GM23338 (cell line): ENCODE measurements at regions not wholly inside any gene's neighbourhood (a gene's known extent, or its start where the extent isn't known, plus 50 kb on each side); places are given as distances from the start of the nearest gene placed in this dataset.
A peak's percentile ranks its signal among the peaks of the same experiment; 100 is the strongest.

Experiments used
- ATAC-seq: fragments of 200-7000 bp; cut with Tn5 transposase; 3 replicates; pipeline ENCODE4 v1.9.1; 2020
- DNase-seq: peaks from one replicate; pipeline ENCODE4 v3.0.0-alpha.2; 2015; ENCODE audit warnings: low spot score
- H2AFZ ChIP-seq: fragments of 200-600 bp; sonication (generic); 2 replicates; pipeline ENCODE4 v1.8.0; 2016; ENCODE audit warnings: antibody characterized with exemption, mild to moderate bottlenecking, moderate library complexity
- H3F3A ChIP-seq: fragments of 200-600 bp; sonication (generic); replicated peaks from 2 replicates; pipeline ENCODE4 v1.8.0; 2017; ENCODE audit warnings: antibody characterized with exemption, mixed run types, low read depth
- H3K27ac ChIP-seq: fragments of 200-600 bp; sonication (generic); 2 replicates; pipeline ENCODE4 v1.6.1; 2016; ENCODE audit warnings: low read depth
- H3K27me3 ChIP-seq: fragments of 200-600 bp; sonication (generic); 2 replicates; pipeline ENCODE4 v1.8.0; 2016; ENCODE audit warnings: mild to moderate bottlenecking, mixed run types, moderate library complexity; ENCODE audit not compliant: insufficient read depth
- H3K36me3 ChIP-seq: fragments of 200-600 bp; sonication (generic); 2 replicates; pipeline ENCODE4 v1.8.0; 2016; ENCODE audit warnings: mild to moderate bottlenecking; ENCODE audit not compliant: insufficient read depth
- H3K4me1 ChIP-seq: fragments of 200-600 bp; sonication (generic); 2 replicates; pipeline ENCODE4 v1.8.0; 2016; ENCODE audit warnings: mild to moderate bottlenecking, moderate library complexity; ENCODE audit not compliant: insufficient read depth
- H3K4me2 ChIP-seq: fragments of 200-600 bp; sonication (generic); 2 replicates; pipeline ENCODE4 v1.7.1; 2017; ENCODE audit warnings: mixed run types
- H3K4me3 ChIP-seq: fragments of 200-600 bp; sonication (generic); 2 replicates; pipeline ENCODE4 v1.6.1; 2016; ENCODE audit warnings: mixed run types
- H3K79me2 ChIP-seq: fragments of 200-600 bp; sonication (generic); replicated peaks from 2 replicates; pipeline ENCODE4 v1.8.0; 2017; ENCODE audit warnings: mild to moderate bottlenecking; ENCODE audit not compliant: insufficient read depth
- H3K9me2 ChIP-seq: fragments of 200-600 bp; sonication (generic); 2 replicates; pipeline ENCODE4 v1.8.0; 2017; ENCODE audit not compliant: insufficient read depth
- H4K20me1 ChIP-seq: fragments of 200-600 bp; sonication (generic); replicated peaks from 2 replicates; pipeline ENCODE4 v1.8.0; 2017; ENCODE audit warnings: mild to moderate bottlenecking; ENCODE audit not compliant: insufficient read depth
- H3K27ac Mint-ChIP-seq: 2 replicates; pipeline ENCODE4 v1.8.0; 2020; ENCODE audit warnings: inconsistent platforms, mild to moderate bottlenecking, moderate library complexity, mixed read lengths
- H3K27me3 Mint-ChIP-seq: 3 replicates; pipeline ENCODE4 v1.8.0; 2022; ENCODE audit warnings: low read depth, mild to moderate bottlenecking, moderate library complexity, mixed read lengths, inconsistent platforms; ENCODE audit not compliant: insufficient read depth, poor library complexity
- H3K36me3 Mint-ChIP-seq: 3 replicates; pipeline ENCODE4 v1.8.0; 2021; ENCODE audit warnings: low read depth, mild to moderate bottlenecking, inconsistent platforms, moderate library complexity, mixed read lengths
- H3K4me1 Mint-ChIP-seq: 3 replicates; pipeline ENCODE4 v1.8.0; 2020; ENCODE audit warnings: mild to moderate bottlenecking, inconsistent platforms, mixed read lengths
- H3K4me3 Mint-ChIP-seq: 3 replicates; pipeline ENCODE4 v1.8.0; 2021; ENCODE audit warnings: moderate library complexity, mild to moderate bottlenecking, inconsistent platforms, mixed read lengths
- H3K9me3 Mint-ChIP-seq: 3 replicates; pipeline ENCODE4 v1.8.0; 2020; ENCODE audit warnings: moderate library complexity, mild to moderate bottlenecking, inconsistent platforms, mixed read lengths
- CREB1 ChIP-seq: fragments of 250-450 bp; sonication (Bioruptor Pico); IDR thresholded peaks from 2 replicates; pipeline ENCODE4 v1.5.0; 2020; ENCODE audit warnings: low read depth, mild to moderate bottlenecking, moderate library complexity
- EZH2 ChIP-seq: fragments of 200-600 bp; sonication (generic); IDR thresholded peaks from one replicate; pipeline ENCODE4 v1.8.0; 2017; ENCODE audit warnings: antibody characterized with exemption, mild to moderate bottlenecking, low read depth; ENCODE audit not compliant: unreplicated experiment
- JUNB ChIP-seq: IDR thresholded peaks from one replicate; pipeline ENCODE4 v1.6.1; 2016; ENCODE audit warnings: antibody characterized with exemption; ENCODE audit not compliant: unreplicated experiment
- NANOG ChIP-seq: IDR thresholded peaks from 2 replicates; pipeline ENCODE4 v1.6.1; 2016; ENCODE audit warnings: antibody characterized with exemption, borderline replicate concordance
- POLR2AphosphoS5 ChIP-seq: IDR thresholded peaks from 2 replicates; pipeline ENCODE4 v1.6.1; 2016; ENCODE audit warnings: antibody characterized with exemption, low read depth
- STAT1 ChIP-seq: IDR thresholded peaks from one replicate; pipeline ENCODE4 v1.6.1; 2016; ENCODE audit warnings: antibody characterized with exemption; ENCODE audit not compliant: unreplicated experiment
- ZNF114 ChIP-seq: fragments of 250-450 bp; sonication (Bioruptor Pico); IDR thresholded peaks from 2 replicates; pipeline ENCODE4 v1.5.0; 2020; ENCODE audit warnings: mild to moderate bottlenecking, moderate library complexity
- ZNF331 ChIP-seq: fragments of 250-450 bp; sonication (Bioruptor Pico); IDR thresholded peaks from 2 replicates; pipeline ENCODE4 v1.5.0; 2020; ENCODE audit warnings: low read depth, mild to moderate bottlenecking, moderate library complexity
- TF ChIP-seq, protein P1 (sequence below): fragments of 250-450 bp; sonication (Bioruptor Pico); IDR thresholded peaks from 2 replicates; pipeline ENCODE4 v1.5.0; 2020; ENCODE audit warnings: mild to moderate bottlenecking, moderate library complexity
- TF ChIP-seq, protein P2 (sequence below): IDR thresholded peaks from 2 replicates; pipeline ENCODE4 v1.6.1; 2016; ENCODE audit warnings: antibody characterized with exemption
- TF ChIP-seq, protein P3 (sequence below): IDR thresholded peaks from one replicate; pipeline ENCODE4 v1.6.1; 2018; ENCODE audit warnings: antibody characterized with exemption; ENCODE audit not compliant: unreplicated experiment

DNA sequence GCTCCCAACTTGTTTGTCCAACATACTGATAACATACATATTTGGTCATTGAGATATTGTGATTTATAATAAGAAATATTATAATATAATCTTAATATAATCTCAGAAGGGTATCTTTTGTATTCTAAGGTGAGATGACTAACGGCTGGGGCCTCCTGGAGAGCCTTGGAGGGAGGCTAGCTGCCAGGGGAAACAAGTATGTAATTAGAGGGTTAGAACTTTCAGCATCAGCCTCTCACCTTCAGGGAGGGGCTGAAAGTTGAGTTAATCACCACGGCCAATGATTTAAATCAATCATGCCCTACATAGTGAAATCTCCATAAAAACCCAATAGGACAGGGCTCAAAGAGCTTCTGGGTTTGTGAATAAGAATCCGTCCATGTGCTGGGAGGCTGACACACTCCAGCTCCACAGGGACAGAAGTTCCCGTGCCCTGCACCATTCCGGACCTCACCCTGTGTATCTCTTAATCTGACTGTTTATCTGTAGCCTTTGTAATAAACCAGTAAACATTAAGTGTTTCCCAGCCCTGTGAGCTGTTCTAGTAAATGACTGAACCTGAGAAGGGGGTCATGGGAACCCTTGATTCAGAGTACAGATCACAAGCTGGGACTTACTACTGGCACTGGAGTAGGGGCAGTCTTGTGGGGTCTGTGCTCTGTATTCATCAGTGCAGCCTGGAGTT lies 86.3 kb upstream of the STEAP1B start:
- H4K20me1 ChIP-seq, result no peaks in the 10 kb centered on the region
- DNase-seq, result no peak
- H3K36me3 ChIP-seq, result no peaks in the 10 kb centered on the region
- TF ChIP-seq NANOG, result no peak
- TF ChIP-seq ZNF114 (CRISPR knock-in tag), result no peak
- H3K36me3 Mint-ChIP-seq, result no peaks in the 10 kb centered on the region
- no peak overlapping the region for H3K4me3 ChIP-seq
- peak overlapping the region; percentile 59; the same call in 1 of the 2 replicates for H3K4me2 ChIP-seq
- peaks cover 5% of the 10 kb centered on the region for H3K27me3 Mint-ChIP-seq
- peaks cover 41% of the 10 kb centered on the region for H3K4me1 Mint-ChIP-seq
- H3K79me2 ChIP-seq, result no peaks in the 10 kb centered on the region
- H3K27me3 ChIP-seq, result no peaks in the 10 kb centered on the region
- 0 out of 2 replicates have a peak overlapping the region, but pooled peaks have one; percentile 58 for H3K27ac Mint-ChIP-seq
- H3K27ac ChIP-seq, result 0 out of 2 replicates have a peak overlapping the region, but pooled peaks have one; percentile 82
- peaks cover 7% of the 10 kb centered on the region for H3K9me2 ChIP-seq
- H3K4me3 Mint-ChIP-seq, result no peak overlapping the region
- peaks cover 37% of the 10 kb centered on the region for H3K4me1 ChIP-seq
- peak overlapping the region; percentile 64; the same call in 1 of the 2 replicates for H2AFZ ChIP-seq
- peak; percentile 45 for ATAC-seq
- H3F3A ChIP-seq, result no peaks in the 10 kb centered on the region
- H3K9me3 Mint-ChIP-seq, result no peaks in the 10 kb centered on the region

DNA sequence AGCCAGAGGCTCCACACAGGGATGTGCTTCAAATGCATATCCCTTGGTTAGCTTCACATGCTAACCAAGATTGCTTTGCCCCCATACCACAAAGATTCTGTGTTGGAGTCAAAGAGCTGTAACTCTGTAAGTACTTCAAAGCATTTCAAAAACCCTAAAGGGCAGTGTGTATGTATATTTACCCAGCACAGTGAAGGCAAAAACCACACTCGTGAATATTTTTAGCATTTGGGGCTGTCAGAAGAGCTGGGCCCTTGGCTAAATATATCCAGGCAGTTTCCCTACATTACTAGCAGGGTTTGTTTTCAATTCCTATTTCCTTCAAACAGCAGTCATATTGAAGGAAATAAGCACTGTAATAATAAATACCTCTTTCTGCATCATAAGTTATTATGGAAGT lies 84.2 kb upstream of the STEAP1B start:
- Mint-ChIP-seq H3K4me3 (no peak overlapping the region), H3K4me1 (peaks cover 29% of the 10 kb centered on the region)
- H3K27me3 ChIP-seq, result no peaks in the 10 kb centered on the region
- TF ChIP-seq STAT1, result no peak
- TF ChIP-seq, protein P1, sequence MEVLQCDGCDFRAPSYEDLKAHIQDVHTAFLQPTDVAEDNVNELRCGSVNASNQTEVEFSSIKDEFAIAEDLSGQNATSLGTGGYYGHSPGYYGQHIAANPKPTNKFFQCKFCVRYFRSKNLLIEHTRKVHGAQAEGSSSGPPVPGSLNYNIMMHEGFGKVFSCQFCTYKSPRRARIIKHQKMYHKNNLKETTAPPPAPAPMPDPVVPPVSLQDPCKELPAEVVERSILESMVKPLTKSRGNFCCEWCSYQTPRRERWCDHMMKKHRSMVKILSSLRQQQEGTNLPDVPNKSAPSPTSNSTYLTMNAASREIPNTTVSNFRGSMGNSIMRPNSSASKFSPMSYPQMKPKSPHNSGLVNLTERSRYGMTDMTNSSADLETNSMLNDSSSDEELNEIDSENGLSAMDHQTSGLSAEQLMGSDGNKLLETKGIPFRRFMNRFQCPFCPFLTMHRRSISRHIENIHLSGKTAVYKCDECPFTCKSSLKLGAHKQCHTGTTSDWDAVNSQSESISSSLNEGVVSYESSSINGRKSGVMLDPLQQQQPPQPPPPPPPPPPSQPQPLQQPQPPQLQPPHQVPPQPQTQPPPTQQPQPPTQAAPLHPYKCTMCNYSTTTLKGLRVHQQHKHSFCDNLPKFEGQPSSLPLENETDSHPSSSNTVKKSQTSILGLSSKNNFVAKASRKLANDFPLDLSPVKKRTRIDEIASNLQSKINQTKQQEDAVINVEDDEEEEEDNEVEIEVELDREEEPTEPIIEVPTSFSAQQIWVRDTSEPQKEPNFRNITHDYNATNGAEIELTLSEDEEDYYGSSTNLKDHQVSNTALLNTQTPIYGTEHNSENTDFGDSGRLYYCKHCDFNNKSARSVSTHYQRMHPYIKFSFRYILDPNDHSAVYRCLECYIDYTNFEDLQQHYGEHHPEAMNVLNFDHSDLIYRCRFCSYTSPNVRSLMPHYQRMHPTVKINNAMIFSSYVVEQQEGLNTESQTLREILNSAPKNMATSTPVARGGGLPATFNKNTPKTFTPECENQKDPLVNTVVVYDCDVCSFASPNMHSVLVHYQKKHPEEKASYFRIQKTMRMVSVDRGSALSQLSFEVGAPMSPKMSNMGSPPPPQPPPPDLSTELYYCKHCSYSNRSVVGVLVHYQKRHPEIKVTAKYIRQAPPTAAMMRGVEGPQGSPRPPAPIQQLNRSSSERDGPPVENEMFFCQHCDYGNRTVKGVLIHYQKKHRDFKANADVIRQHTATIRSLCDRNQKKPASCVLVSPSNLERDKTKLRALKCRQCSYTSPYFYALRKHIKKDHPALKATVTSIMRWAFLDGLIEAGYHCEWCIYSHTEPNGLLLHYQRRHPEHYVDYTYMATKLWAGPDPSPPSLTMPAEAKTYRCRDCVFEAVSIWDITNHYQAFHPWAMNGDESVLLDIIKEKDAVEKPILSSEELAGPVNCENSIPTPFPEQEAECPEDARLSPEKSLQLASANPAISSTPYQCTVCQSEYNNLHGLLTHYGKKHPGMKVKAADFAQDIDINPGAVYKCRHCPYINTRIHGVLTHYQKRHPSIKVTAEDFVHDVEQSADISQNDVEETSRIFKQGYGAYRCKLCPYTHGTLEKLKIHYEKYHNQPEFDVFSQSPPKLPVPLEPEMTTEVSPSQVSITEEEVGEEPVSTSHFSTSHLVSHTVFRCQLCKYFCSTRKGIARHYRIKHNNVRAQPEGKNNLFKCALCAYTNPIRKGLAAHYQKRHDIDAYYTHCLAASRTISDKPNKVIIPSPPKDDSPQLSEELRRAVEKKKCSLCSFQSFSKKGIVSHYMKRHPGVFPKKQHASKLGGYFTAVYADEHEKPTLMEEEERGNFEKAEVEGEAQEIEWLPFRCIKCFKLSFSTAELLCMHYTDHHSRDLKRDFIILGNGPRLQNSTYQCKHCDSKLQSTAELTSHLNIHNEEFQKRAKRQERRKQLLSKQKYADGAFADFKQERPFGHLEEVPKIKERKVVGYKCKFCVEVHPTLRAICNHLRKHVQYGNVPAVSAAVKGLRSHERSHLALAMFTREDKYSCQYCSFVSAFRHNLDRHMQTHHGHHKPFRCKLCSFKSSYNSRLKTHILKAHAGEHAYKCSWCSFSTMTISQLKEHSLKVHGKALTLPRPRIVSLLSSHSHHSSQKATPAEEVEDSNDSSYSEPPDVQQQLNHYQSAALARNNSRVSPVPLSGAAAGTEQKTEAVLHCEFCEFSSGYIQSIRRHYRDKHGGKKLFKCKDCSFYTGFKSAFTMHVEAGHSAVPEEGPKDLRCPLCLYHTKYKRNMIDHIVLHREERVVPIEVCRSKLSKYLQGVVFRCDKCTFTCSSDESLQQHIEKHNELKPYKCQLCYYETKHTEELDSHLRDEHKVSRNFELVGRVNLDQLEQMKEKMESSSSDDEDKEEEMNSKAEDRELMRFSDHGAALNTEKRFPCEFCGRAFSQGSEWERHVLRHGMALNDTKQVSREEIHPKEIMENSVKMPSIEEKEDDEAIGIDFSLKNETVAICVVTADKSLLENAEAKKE, result no peak
- TF ChIP-seq EZH2, result no peak
- no peak for TF ChIP-seq JUNB
- no peak for TF ChIP-seq CREB1 (CRISPR knock-in tag)
- TF ChIP-seq ZNF114 (CRISPR knock-in tag), result no peak
- TF ChIP-seq POLR2AphosphoS5, result no peak
- TF ChIP-seq NANOG, result no peak
- TF ChIP-seq, protein P2, sequence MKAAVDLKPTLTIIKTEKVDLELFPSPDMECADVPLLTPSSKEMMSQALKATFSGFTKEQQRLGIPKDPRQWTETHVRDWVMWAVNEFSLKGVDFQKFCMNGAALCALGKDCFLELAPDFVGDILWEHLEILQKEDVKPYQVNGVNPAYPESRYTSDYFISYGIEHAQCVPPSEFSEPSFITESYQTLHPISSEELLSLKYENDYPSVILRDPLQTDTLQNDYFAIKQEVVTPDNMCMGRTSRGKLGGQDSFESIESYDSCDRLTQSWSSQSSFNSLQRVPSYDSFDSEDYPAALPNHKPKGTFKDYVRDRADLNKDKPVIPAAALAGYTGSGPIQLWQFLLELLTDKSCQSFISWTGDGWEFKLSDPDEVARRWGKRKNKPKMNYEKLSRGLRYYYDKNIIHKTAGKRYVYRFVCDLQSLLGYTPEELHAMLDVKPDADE, result no peak
- TF ChIP-seq, protein P3, sequence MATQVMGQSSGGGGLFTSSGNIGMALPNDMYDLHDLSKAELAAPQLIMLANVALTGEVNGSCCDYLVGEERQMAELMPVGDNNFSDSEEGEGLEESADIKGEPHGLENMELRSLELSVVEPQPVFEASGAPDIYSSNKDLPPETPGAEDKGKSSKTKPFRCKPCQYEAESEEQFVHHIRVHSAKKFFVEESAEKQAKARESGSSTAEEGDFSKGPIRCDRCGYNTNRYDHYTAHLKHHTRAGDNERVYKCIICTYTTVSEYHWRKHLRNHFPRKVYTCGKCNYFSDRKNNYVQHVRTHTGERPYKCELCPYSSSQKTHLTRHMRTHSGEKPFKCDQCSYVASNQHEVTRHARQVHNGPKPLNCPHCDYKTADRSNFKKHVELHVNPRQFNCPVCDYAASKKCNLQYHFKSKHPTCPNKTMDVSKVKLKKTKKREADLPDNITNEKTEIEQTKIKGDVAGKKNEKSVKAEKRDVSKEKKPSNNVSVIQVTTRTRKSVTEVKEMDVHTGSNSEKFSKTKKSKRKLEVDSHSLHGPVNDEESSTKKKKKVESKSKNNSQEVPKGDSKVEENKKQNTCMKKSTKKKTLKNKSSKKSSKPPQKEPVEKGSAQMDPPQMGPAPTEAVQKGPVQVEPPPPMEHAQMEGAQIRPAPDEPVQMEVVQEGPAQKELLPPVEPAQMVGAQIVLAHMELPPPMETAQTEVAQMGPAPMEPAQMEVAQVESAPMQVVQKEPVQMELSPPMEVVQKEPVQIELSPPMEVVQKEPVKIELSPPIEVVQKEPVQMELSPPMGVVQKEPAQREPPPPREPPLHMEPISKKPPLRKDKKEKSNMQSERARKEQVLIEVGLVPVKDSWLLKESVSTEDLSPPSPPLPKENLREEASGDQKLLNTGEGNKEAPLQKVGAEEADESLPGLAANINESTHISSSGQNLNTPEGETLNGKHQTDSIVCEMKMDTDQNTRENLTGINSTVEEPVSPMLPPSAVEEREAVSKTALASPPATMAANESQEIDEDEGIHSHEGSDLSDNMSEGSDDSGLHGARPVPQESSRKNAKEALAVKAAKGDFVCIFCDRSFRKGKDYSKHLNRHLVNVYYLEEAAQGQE, result no peak
- no peak for TF ChIP-seq ZNF331 (CRISPR knock-in tag)

More for the DNA sequence above, 84.2 kb upstream of the STEAP1B start:
- Mint-ChIP-seq H3K27ac (no peak overlapping the region), H3K27me3 (peaks cover 5% of the 10 kb centered on the region), H3K36me3 (no peaks in the 10 kb centered on the region), H3K9me3 (no peaks in the 10 kb centered on the region; the same call in 2 of the 3 replicates)
- H3K79me2 ChIP-seq, result no peaks in the 10 kb centered on the region
- no peak overlapping the region for H3K4me2 ChIP-seq
- peaks cover 23% of the 10 kb centered on the region for H3K4me1 ChIP-seq
- no peaks in the 10 kb centered on the region for H4K20me1 ChIP-seq
- no peak for ATAC-seq
- no peak overlapping the region for H3K27ac ChIP-seq
- no peak for DNase-seq
- H2AFZ ChIP-seq, result no peak overlapping the region
- peaks cover 12% of the 10 kb centered on the region for H3K9me2 ChIP-seq
- no peaks in the 10 kb centered on the region for H3K36me3 ChIP-seq
- H3K4me3 ChIP-seq, result no peak overlapping the region
- no peaks in the 10 kb centered on the region for H3F3A ChIP-seq
